Activated naive CD8-positive, alpha-beta T cell treated with anti-CD3 and anti-CD28 coated beads, Interleukin-2, amount 50 U/mL, for 24 hours (primary cell): ENCODE measurements at regions not wholly inside any gene's neighbourhood (a gene's known extent, or its start where the extent isn't known, plus 50 kb on each side); places are given as distances from the start of the nearest gene placed in this dataset.

Source experiments
- ATAC-seq: fragments of 150-1000 bp; cut with Tn5 transposase; one replicate; pipeline ENCODE4 v1.10.0; 2021
- DNase-seq: peaks from one replicate; pipeline ENCODE4 v3.0.0; 2021
- H3K27ac Mint-ChIP-seq: one replicate; pipeline ENCODE4 v1.8.0; 2021; ENCODE audit warnings: mild to moderate bottlenecking, mixed read lengths
- H3K27me3 Mint-ChIP-seq: one replicate; pipeline ENCODE4 v1.8.0; 2021; ENCODE audit warnings: mixed read lengths
- H3K36me3 Mint-ChIP-seq: one replicate; pipeline ENCODE4 v1.8.0; 2021; ENCODE audit warnings: low read depth, mixed read lengths
- H3K4me1 Mint-ChIP-seq: one replicate; pipeline ENCODE4 v1.8.0; 2021; ENCODE audit warnings: mixed read lengths
- H3K4me3 Mint-ChIP-seq: one replicate; pipeline ENCODE4 v1.8.0; 2021; ENCODE audit warnings: mild to moderate bottlenecking, moderate library complexity, mixed read lengths
- H3K9me3 Mint-ChIP-seq: one replicate; pipeline ENCODE4 v1.8.0; 2021; ENCODE audit warnings: mixed read lengths

- H3K9me3 Mint-ChIP-seq, result peaks cover 17% of the 10 kb centered on the region
- H3K27ac Mint-ChIP-seq, result no peak overlapping the region
- no peak for DNase-seq
- ATAC-seq, result no peak
- no peaks in the 10 kb centered on the region for H3K27me3 Mint-ChIP-seq
- no peaks in the 10 kb centered on the region for H3K4me1 Mint-ChIP-seq
- H3K4me3 Mint-ChIP-seq, result no peak overlapping the region
- H3K36me3 Mint-ChIP-seq, result no peaks in the 10 kb centered on the region
These were observed 926.6 kb upstream of the RBFOX1 start for GRCh38 chr16:6406028-6406427.

GRCh38 chr16:6382924-6383459 lies 949.7 kb upstream of the RBFOX1 start:
- DNase-seq, result no peak
- H3K27ac Mint-ChIP-seq, result no peak overlapping the region
- H3K27me3 Mint-ChIP-seq, result no peaks in the 10 kb centered on the region
- ATAC-seq, result no peak
- no peak overlapping the region for H3K4me3 Mint-ChIP-seq
- H3K9me3 Mint-ChIP-seq, result peaks cover 7% of the 10 kb centered on the region
- H3K4me1 Mint-ChIP-seq, result no peaks in the 10 kb centered on the region
- H3K36me3 Mint-ChIP-seq, result no peaks in the 10 kb centered on the region

GRCh38 chr16:6381896-6382295 lies 950.7 kb upstream of the RBFOX1 start:
- Mint-ChIP-seq H3K4me3 (no peak overlapping the region), H3K4me1 (no peaks in the 10 kb centered on the region), H3K27me3 (no peaks in the 10 kb centered on the region), H3K36me3 (no peaks in the 10 kb centered on the region), H3K9me3 (peaks cover 7% of the 10 kb centered on the region), H3K27ac (no peak overlapping the region)
- ATAC-seq (no peak), DNase-seq (no peak)

- DNase-seq, result no peak
- no peaks in the 10 kb centered on the region for H3K27me3 Mint-ChIP-seq
- no peak overlapping the region for H3K27ac Mint-ChIP-seq
These were observed 954.7 kb upstream of the RBFOX1 start for GRCh38 chr16:6377956-6378355.

GRCh38 chr16:6375465-6376075 lies 957.1 kb upstream of the RBFOX1 start:
- Mint-ChIP-seq H3K4me3 (no peak overlapping the region), H3K36me3 (no peaks in the 10 kb centered on the region), H3K4me1 (no peaks in the 10 kb centered on the region), H3K9me3 (peaks cover 12% of the 10 kb centered on the region), H3K27ac (no peak overlapping the region), H3K27me3 (no peaks in the 10 kb centered on the region)
- no peak for DNase-seq
- no peak for ATAC-seq

More at GRCh38 chr16:6377956-6378355, 954.7 kb upstream of the RBFOX1 start:
- Mint-ChIP-seq H3K9me3 (peaks cover 8% of the 10 kb centered on the region), H3K4me1 (no peaks in the 10 kb centered on the region), H3K36me3 (no peaks in the 10 kb centered on the region), H3K4me3 (no peak overlapping the region)
- ATAC-seq, result no peak

- no peak overlapping the region for H3K27ac Mint-ChIP-seq
- H3K4me1 Mint-ChIP-seq, result no peaks in the 10 kb centered on the region
- ATAC-seq (no peak), DNase-seq (no peak)
- no peak overlapping the region for H3K4me3 Mint-ChIP-seq
- H3K27me3 Mint-ChIP-seq, result no peaks in the 10 kb centered on the region
- H3K36me3 Mint-ChIP-seq, result no peaks in the 10 kb centered on the region
- H3K9me3 Mint-ChIP-seq, result peaks cover 12% of the 10 kb centered on the region
These were observed 957.8 kb upstream of the RBFOX1 start for GRCh38 chr16:6374821-6375220.

- no peak for ATAC-seq
- Mint-ChIP-seq H3K36me3 (no peaks in the 10 kb centered on the region), H3K27ac (no peak overlapping the region), H3K27me3 (no peaks in the 10 kb centered on the region), H3K9me3 (peaks cover 29% of the 10 kb centered on the region), H3K4me1 (no peaks in the 10 kb centered on the region), H3K4me3 (no peak overlapping the region)
- DNase-seq, result no peak
These were observed 967.8 kb upstream of the RBFOX1 start for GRCh38 chr16:6364846-6365245.

GRCh38 chr16:6363896-6364607 lies 968.6 kb upstream of the RBFOX1 start:
- no peak overlapping the region for H3K27ac Mint-ChIP-seq
- ATAC-seq (no peak), DNase-seq (no peak)
- H3K27me3 Mint-ChIP-seq, result no peaks in the 10 kb centered on the region
- no peak overlapping the region for H3K4me3 Mint-ChIP-seq
- no peaks in the 10 kb centered on the region for H3K36me3 Mint-ChIP-seq
- no peaks in the 10 kb centered on the region for H3K4me1 Mint-ChIP-seq
- H3K9me3 Mint-ChIP-seq, result peaks cover 29% of the 10 kb centered on the region

GRCh38 chr16:6363396-6363795 lies 969.2 kb upstream of the RBFOX1 start:
- no peak overlapping the region for H3K4me3 Mint-ChIP-seq
- DNase-seq (no peak), ATAC-seq (no peak)
- H3K27me3 Mint-ChIP-seq, result no peaks in the 10 kb centered on the region
- H3K27ac Mint-ChIP-seq, result no peak overlapping the region
- H3K4me1 Mint-ChIP-seq, result no peaks in the 10 kb centered on the region
- H3K9me3 Mint-ChIP-seq, result peaks cover 26% of the 10 kb centered on the region
- no peaks in the 10 kb centered on the region for H3K36me3 Mint-ChIP-seq

GRCh38 chr16:6362321-6362720 lies 970.3 kb upstream of the RBFOX1 start:
- H3K4me1 Mint-ChIP-seq, result no peaks in the 10 kb centered on the region
- H3K36me3 Mint-ChIP-seq, result no peaks in the 10 kb centered on the region
- no peak overlapping the region for H3K4me3 Mint-ChIP-seq
- peaks cover 24% of the 10 kb centered on the region for H3K9me3 Mint-ChIP-seq
- no peak overlapping the region for H3K27ac Mint-ChIP-seq
- DNase-seq (no peak), ATAC-seq (no peak)
- H3K27me3 Mint-ChIP-seq, result no peaks in the 10 kb centered on the region

GRCh38 chr16:6360641-6361040 lies 972.0 kb upstream of the RBFOX1 start:
- Mint-ChIP-seq H3K4me1 (no peaks in the 10 kb centered on the region), H3K36me3 (no peaks in the 10 kb centered on the region), H3K27ac (no peak overlapping the region), H3K4me3 (no peak overlapping the region), H3K9me3 (peaks cover 24% of the 10 kb centered on the region), H3K27me3 (no peaks in the 10 kb centered on the region)
- ATAC-seq, result no peak
- no peak for DNase-seq

- no peaks in the 10 kb centered on the region for H3K4me1 Mint-ChIP-seq
- H3K27me3 Mint-ChIP-seq, result no peaks in the 10 kb centered on the region
- DNase-seq, result no peak
- H3K4me3 Mint-ChIP-seq, result no peak overlapping the region
- peaks cover 18% of the 10 kb centered on the region for H3K9me3 Mint-ChIP-seq
- no peak for ATAC-seq
- H3K36me3 Mint-ChIP-seq, result no peaks in the 10 kb centered on the region
- H3K27ac Mint-ChIP-seq, result no peak overlapping the region
These were observed 975.7 kb upstream of the RBFOX1 start for GRCh38 chr16:6356911-6357310.

- Mint-ChIP-seq H3K4me3 (no peak overlapping the region), H3K9me3 (peaks cover 19% of the 10 kb centered on the region), H3K27ac (no peak overlapping the region), H3K4me1 (no peaks in the 10 kb centered on the region), H3K27me3 (no peaks in the 10 kb centered on the region), H3K36me3 (no peaks in the 10 kb centered on the region)
- no peak for DNase-seq
- no peak for ATAC-seq
These were observed 982.9 kb upstream of the RBFOX1 start for GRCh38 chr16:6349725-6350124.

GRCh38 chr16:6345090-6345489 lies 987.6 kb upstream of the RBFOX1 start:
- Mint-ChIP-seq H3K9me3 (peaks cover 20% of the 10 kb centered on the region), H3K36me3 (no peaks in the 10 kb centered on the region), H3K27me3 (no peaks in the 10 kb centered on the region), H3K4me3 (no peak overlapping the region), H3K27ac (no peak overlapping the region), H3K4me1 (no peaks in the 10 kb centered on the region)
- no peak for DNase-seq
- ATAC-seq, result no peak

- Mint-ChIP-seq H3K4me3 (no peak overlapping the region), H3K27ac (no peak overlapping the region), H3K9me3 (peaks cover 23% of the 10 kb centered on the region), H3K36me3 (no peaks in the 10 kb centered on the region), H3K4me1 (no peaks in the 10 kb centered on the region), H3K27me3 (no peaks in the 10 kb centered on the region)
- no peak for DNase-seq
- ATAC-seq, result no peak
These were observed 989.5 kb upstream of the RBFOX1 start for GRCh38 chr16:6343157-6343556.
